D721Med (cell line): ENCODE measurements at regions not wholly inside any gene's neighbourhood (a gene's known extent, or its start where the extent isn't known, plus 50 kb on each side); places are given as distances from the start of the nearest gene placed in this dataset.

Source experiments
- DNase-seq: peaks from one replicate; pipeline ENCODE4 v3.0.0; 2011; ENCODE audit warnings: low spot score; ENCODE audit not compliant: insufficient read length
- FAIRE-seq: peaks from 2 replicates; lab custom pipeline; 2011; peaks lifted over from hg19 to GRCh38; lab: Jason Lieb, UNC
- CTCF ChIP-seq: IDR thresholded peaks from 2 replicates; pipeline ENCODE4 v1.5.1; 2012; ENCODE audit warnings: mild to moderate bottlenecking, control low read depth; ENCODE audit not compliant: insufficient read depth; ENCODE audit errors: missing control alignments

GRCh38 chr7:71042591-71042990 lies 89.4 kb upstream of the GALNT17 start:
- FAIRE-seq (no peak), DNase-seq (no peak)
- no peak for TF ChIP-seq CTCF

- no peak for TF ChIP-seq CTCF
- FAIRE-seq = no peak
- DNase-seq = no peak
Observed at GRCh38 chr7:71050492-71050891, 81.5 kb upstream of the GALNT17 start.

DNA sequence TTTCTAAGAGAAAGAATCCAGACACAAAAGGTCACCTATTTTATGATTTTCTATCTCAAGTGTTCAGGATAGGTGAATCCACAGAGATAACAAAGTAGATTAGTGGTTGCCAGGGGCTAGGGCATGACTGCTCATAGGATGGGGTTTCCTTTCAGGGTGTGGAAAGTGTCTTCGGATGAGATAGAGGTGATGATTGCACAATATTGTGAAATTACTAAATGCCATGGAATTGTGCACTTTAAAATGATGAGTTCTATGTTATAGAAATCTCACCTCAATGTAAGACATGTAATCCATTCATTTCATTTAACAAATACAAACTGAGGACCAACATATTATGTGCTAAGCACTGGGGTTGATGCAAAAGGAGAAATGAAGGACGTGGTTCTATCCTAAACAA lies 76.4 kb upstream of the GALNT17 start:
- FAIRE-seq = no peak
- TF ChIP-seq CTCF = no peak
- no peak for DNase-seq

- FAIRE-seq (no peak), DNase-seq (no peak)
- no peak for TF ChIP-seq CTCF
Observed at GRCh38 chr7:71077743-71078476, 54.0 kb upstream of the GALNT17 start.
